Colonic mucosa (tissue), 4 donors: ENCODE measurements at regions not wholly inside any gene's neighbourhood (a gene's known extent, or its start where the extent isn't known, plus 50 kb on each side); places are given as distances from the start of the nearest gene placed in this dataset.
"Not testable (repeated sequence)": the region's sequence is repeated elsewhere in the genome, so short reads cannot be mapped to it uniquely, and the experiment has no call there.

Experiments used
- DNase-seq: peaks from one replicate; pipeline ENCODE4 v3.0.0-alpha.2; 2020
- H3K27ac ChIP-seq: fragments of 200-600 bp; one replicate; pipeline ENCODE4 v1.8.0; 2021
- H3K27me3 ChIP-seq: fragments of 200-600 bp; one replicate; pipeline ENCODE4 v1.8.0; 2021
- H3K36me3 ChIP-seq: fragments of 200-600 bp; one replicate; pipeline ENCODE4 v1.8.0; 2021
- H3K4me1 ChIP-seq: fragments of 200-600 bp; one replicate; pipeline ENCODE4 v1.8.0; 2021; ENCODE audit warnings: mild to moderate bottlenecking
- H3K4me3 ChIP-seq: fragments of 200-600 bp; one replicate; pipeline ENCODE4 v1.8.0; 2021
- H3K9ac ChIP-seq, 2 donors: one replicate each; pipeline ENCODE4 v1.7.0; 2013; ENCODE audit warnings: control low read depth in 2 of 2, low read depth in 2 of 2, low read length in 2 of 2
- H3K9me3 ChIP-seq: fragments of 200-600 bp; one replicate; pipeline ENCODE4 v1.8.0; 2021
- intact Hi-C: fragments of 100-400 bp; cut with DNase I; formaldehyde crosslinking; loops from one replicate; pipeline ENCODE4 v1.14.1; 2022
- TF ChIP-seq, protein P1 (sequence below): fragments of 200-600 bp; IDR thresholded peaks from one replicate; pipeline ENCODE4 v1.8.0; 2022; ENCODE audit warnings: antibody characterized with exemption, mild to moderate bottlenecking
- donor health status: healthy.
- donor health status: DM: no; HTN: no; CAD: no.
- donor health status: DM: no; HTN: no; CAD: no.

DNA sequence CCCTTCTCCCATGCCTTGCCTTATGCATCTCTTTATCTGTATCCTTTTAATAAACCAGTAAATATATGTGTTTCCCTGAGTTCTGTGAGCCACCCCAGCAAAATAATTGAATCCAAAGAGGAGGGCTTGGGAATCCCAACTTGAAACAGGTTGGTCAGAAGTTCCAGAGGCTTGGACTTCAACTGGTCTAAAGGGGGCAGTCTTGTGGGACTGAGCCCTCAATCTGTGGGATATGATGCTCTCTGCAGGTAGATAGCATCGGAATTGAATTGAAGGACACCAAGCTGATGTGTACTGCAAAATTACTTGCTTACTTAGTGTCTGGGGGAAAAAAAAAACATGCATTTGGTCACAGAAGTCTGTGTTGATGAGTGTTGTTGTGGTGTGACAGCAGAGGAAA, 1033.5 kb upstream of the TMEFF2 start:
- no peak for DNase-seq
- H3K27ac ChIP-seq: no peak overlapping the region
- no peak overlapping the region for H3K9ac ChIP-seq
- no peaks in the 10 kb centered on the region for H3K27me3 ChIP-seq
- H3K9me3 ChIP-seq: no peaks in the 10 kb centered on the region
- H3K36me3 ChIP-seq: no peaks in the 10 kb centered on the region
- H3K4me1 ChIP-seq: no peaks in the 10 kb centered on the region
- intact Hi-C loops: no loop called here
- H3K4me3 ChIP-seq: no peak overlapping the region
- TF ChIP-seq, protein P1, sequence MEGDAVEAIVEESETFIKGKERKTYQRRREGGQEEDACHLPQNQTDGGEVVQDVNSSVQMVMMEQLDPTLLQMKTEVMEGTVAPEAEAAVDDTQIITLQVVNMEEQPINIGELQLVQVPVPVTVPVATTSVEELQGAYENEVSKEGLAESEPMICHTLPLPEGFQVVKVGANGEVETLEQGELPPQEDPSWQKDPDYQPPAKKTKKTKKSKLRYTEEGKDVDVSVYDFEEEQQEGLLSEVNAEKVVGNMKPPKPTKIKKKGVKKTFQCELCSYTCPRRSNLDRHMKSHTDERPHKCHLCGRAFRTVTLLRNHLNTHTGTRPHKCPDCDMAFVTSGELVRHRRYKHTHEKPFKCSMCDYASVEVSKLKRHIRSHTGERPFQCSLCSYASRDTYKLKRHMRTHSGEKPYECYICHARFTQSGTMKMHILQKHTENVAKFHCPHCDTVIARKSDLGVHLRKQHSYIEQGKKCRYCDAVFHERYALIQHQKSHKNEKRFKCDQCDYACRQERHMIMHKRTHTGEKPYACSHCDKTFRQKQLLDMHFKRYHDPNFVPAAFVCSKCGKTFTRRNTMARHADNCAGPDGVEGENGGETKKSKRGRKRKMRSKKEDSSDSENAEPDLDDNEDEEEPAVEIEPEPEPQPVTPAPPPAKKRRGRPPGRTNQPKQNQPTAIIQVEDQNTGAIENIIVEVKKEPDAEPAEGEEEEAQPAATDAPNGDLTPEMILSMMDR: no peak

DNA sequence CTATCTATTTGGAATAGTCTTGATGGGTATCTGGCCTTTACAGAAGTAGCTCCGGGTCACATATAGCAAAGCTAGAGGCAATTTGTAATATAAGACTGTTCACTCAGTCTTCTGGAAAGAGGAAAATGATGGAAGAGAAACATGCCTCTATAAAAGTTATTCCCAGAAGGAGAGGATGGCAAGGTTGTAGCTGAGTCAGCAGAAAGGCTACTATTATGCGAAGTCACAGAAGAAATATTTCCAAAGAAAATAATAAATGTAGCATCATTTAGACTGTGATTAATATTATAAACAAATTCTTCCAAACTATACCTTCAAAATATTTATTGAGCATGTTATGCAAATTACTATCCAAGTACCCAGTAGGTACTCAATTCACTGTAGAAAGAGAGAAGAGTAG, 1027.7 kb upstream of the TMEFF2 start:
- H3K27me3 ChIP-seq: no peaks in the 10 kb centered on the region
- TF ChIP-seq, protein P1: no peak
- no peak overlapping the region for H3K4me3 ChIP-seq
- no peaks in the 10 kb centered on the region for H3K9me3 ChIP-seq
- no peaks in the 10 kb centered on the region for H3K4me1 ChIP-seq
- intact Hi-C loops: no loop called here
- no peak overlapping the region for H3K9ac ChIP-seq
- no peak for DNase-seq
- H3K27ac ChIP-seq: no peak overlapping the region
- no peaks in the 10 kb centered on the region for H3K36me3 ChIP-seq

DNA sequence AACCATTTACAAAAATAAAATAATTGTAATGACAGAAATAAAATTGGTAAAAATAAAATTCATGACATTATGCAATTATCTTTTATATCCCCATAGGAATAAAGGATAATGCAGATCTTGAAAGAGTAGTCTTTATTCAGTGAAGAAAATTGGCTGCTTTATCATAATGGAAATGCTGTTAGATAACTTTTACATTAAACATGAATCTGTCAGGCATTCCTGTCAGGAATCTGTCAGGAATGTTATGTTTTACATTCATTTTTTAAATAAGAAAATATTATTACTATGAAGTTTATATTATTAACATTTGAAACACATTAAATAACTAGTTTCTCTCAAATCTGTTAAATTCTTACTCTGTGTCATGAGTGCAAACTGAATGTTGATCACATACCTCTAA, 1024.7 kb upstream of the TMEFF2 start:
- no peaks in the 10 kb centered on the region for H3K9me3 ChIP-seq
- H3K36me3 ChIP-seq: no peaks in the 10 kb centered on the region
- H3K27me3 ChIP-seq: no peaks in the 10 kb centered on the region
- no peak for DNase-seq
- intact Hi-C loops: no loop called here
- no peak overlapping the region for H3K27ac ChIP-seq
- TF ChIP-seq, protein P1: no peak
- H3K4me1 ChIP-seq: no peaks in the 10 kb centered on the region
- H3K4me3 ChIP-seq: no peak overlapping the region
- H3K9ac ChIP-seq: no peak overlapping the region

DNA sequence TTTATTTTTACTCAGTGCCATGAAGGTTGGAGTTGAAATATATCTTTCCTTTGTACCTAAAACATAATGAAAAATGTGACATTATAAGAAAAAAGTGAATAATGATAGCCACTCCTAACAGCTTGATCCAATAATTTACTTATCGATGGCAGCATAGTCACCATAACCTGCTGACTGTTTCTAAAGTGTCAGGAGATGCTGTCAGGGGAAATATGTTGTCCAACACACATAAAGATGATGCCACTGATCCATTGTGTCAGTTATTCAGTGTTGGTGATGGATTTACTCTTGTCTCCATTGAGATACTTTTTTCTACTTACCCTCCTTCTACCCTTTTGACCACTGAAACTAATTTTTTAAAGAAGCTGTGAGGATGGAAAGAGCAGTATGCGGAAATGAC, 1006.9 kb upstream of the TMEFF2 start:
- Histone ChIP-seq H3K9me3 (no peaks in the 10 kb centered on the region), H3K4me1 (no peaks in the 10 kb centered on the region), H3K36me3 (no peaks in the 10 kb centered on the region), H3K27ac (no peak overlapping the region), H3K9ac (no peak overlapping the region), H3K4me3 (no peak overlapping the region), H3K27me3 (no peaks in the 10 kb centered on the region)
- intact Hi-C loops: no loop called here
- TF ChIP-seq, protein P1: no peak
- no peak for DNase-seq

DNA sequence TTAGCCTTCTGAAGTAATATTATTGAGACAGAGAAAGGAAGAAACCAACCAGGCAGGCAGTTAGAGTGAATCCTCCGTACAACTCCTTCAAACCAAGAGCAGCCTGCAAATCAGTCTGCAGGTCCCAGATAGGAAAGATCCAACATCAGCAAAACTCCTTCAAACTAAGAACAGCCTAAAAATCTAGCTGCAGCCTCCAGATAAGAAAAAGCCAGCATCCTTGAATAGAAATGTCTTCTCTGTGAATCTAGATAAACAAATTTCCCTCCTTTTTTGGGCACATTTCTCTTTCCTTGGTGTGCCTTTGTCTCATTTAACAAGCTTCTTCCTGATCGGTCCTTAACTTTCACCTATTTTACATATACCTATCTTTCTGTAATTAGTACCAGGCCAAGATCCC, 1004.6 kb upstream of the TMEFF2 start:
- H3K9ac ChIP-seq: no peak overlapping the region
- H3K36me3 ChIP-seq: no peaks in the 10 kb centered on the region
- DNase-seq: no peak
- H3K9me3 ChIP-seq: no peaks in the 10 kb centered on the region
- no peak overlapping the region for H3K27ac ChIP-seq
- no peaks in the 10 kb centered on the region for H3K4me1 ChIP-seq
- TF ChIP-seq, protein P1: no peak
- H3K27me3 ChIP-seq: no peaks in the 10 kb centered on the region
- H3K4me3 ChIP-seq: no peak overlapping the region
- intact Hi-C loops: no loop called here

DNA sequence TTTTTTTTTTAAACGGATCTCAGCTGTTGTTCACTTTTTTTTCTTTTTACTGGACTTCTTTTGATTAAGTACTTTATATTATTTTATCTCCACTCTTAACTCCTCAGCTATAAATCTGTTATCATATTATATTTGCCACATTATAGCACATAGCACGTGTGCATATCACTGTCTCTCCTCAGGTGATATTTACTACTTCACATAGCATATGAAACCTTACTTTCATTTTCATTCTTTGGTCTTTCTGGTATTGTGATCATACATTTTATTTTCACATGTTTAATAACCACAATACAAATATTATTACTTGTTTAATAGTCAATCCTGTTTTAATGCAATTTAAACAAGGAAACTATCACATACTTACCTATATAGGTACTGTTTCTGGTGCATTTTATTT, 993.1 kb upstream of the TMEFF2 start:
- Histone ChIP-seq H3K4me3 (no peak overlapping the region), H3K27ac (no peak overlapping the region), H3K27me3 (no peaks in the 10 kb centered on the region), H3K9ac (no peak overlapping the region), H3K9me3 (no peaks in the 10 kb centered on the region), H3K4me1 (no peaks in the 10 kb centered on the region), H3K36me3 (no peaks in the 10 kb centered on the region)
- intact Hi-C loops: no loop called here
- TF ChIP-seq, protein P1: no peak
- no peak for DNase-seq

DNA sequence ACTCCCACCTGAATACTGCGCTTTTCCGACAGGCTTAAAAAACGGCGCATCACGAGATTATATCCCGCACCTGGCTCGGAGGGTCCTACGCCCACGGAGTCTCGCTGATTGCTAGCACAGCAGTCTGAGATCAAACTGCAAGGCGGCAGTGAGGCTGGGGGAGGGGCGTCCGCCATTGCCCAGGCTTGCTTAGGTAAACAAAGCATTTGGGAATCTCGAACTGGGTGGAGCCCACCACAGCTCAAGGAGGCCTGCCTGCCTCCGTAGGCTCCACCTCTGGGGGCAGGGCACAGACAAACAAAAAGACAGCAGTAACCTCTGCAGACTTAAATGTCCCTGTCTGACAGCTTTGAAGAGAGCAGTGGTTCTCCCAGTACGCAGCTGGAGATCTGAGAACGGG, 976.2 kb upstream of the TMEFF2 start:
- H3K4me3 ChIP-seq, intact Hi-C loops, H3K27ac ChIP-seq, H3K36me3 ChIP-seq, H3K27me3 ChIP-seq, H3K9ac ChIP-seq, DNase-seq, H3K4me1 ChIP-seq, H3K9me3 ChIP-seq: not testable (repeated sequence)
